Ovary (tissue), 3 donors: ENCODE measurements at regions not wholly inside any gene's neighbourhood (a gene's known extent, or its start where the extent isn't known, plus 50 kb on each side); places are given as distances from the start of the nearest gene placed in this dataset.

Experiments used
- CTCF ChIP-seq, 3 donors: fragments of 450-650 bp in 2 of 3; fragments of 200-600 bp in 1 of 3; IDR thresholded peaks; one replicate each; pipeline versions ENCODE4 v1.5.1 to v1.8.0; 2016 to 2022; ENCODE audit warnings: antibody characterized with exemption in 3 of 3, mild to moderate bottlenecking in 1 of 3
- EP300 ChIP-seq: sonication (generic); formaldehyde crosslinking; IDR thresholded peaks from one replicate; pipeline ENCODE4 v1.6.1; 2017; ENCODE audit warnings: antibody characterized with exemption
- POLR2A ChIP-seq: fragments of 450-650 bp; IDR thresholded peaks from one replicate; pipeline ENCODE4 v1.6.1; 2017; ENCODE audit warnings: antibody characterized with exemption, mild to moderate bottlenecking, moderate library complexity
- donor health status: DM: no; HTN: no; CAD: no.

GRCh38 chr17:53017227-53017626 is 805.5 kb upstream of the KIF2B start:
- TF ChIP-seq CTCF (IDR thresholded peaks at IDR 0.05), result no peak
- no peak for TF ChIP-seq EP300
- no peak for TF ChIP-seq POLR2A
